Panc1 (cell line): ENCODE measurements at regions not wholly inside any gene's neighbourhood (a gene's known extent, or its start where the extent isn't known, plus 50 kb on each side); places are given as distances from the start of the nearest gene placed in this dataset.

ENCODE experiments used
- ATAC-seq: fragments of 200-7000 bp; cut with Tn5 transposase; 2 replicates; pipeline ENCODE4 v1.9.1; 2020; ENCODE audit warnings: mild to moderate bottlenecking, moderate library complexity
- BruUV-seq: library from RNA; stranded (reverse); fragments of 400-500 nt; replicated peaks from 2 replicates; lab custom pipeline; 2021; lab: Mats Ljungman, UMichigan
- CTCF ChIA-PET: fragments of 300-600 bp; sonication (Branson Sonifier 250); formaldehyde crosslinking; loops from one replicate; lab custom pipeline; 2022; ENCODE audit warnings: antibody characterized with exemption; lab: Charles Lee
- POLR2A ChIA-PET: fragments of 300-600 bp; sonication (Branson Sonifier 250); formaldehyde crosslinking; loops from one replicate; lab custom pipeline; 2022; ENCODE audit warnings: antibody characterized with exemption; lab: Charles Lee
- DNase-seq: peaks from one replicate; pipeline ENCODE4 v3.0.0-alpha.2; 2010; ENCODE audit warnings: low read depth, low spot score
- H3K27ac ChIP-seq: 2 replicates; pipeline ENCODE4 v1.5.1; 2011; ENCODE audit warnings: mild to moderate bottlenecking, low read length, inconsistent platforms
- H3K27me3 ChIP-seq: fragments of 200-500 bp; sonication (Bioruptor generic); 2 replicates; pipeline ENCODE4 v1.6.0; 2014; ENCODE audit warnings: low read length, inconsistent platforms; ENCODE audit not compliant: control insufficient read depth, insufficient read depth
- H3K36me3 ChIP-seq: fragments of 200-500 bp; sonication (Bioruptor generic); 2 replicates; pipeline ENCODE4 v1.5.1; 2014; ENCODE audit warnings: inconsistent platforms, mild to moderate bottlenecking, low read length, moderate library complexity; ENCODE audit not compliant: control insufficient read depth, insufficient read depth
- H3K4me1 ChIP-seq: 2 replicates; pipeline ENCODE4 v1.5.1; 2011; ENCODE audit warnings: inconsistent platforms, mild to moderate bottlenecking, low read length, moderate library complexity; ENCODE audit not compliant: control insufficient read depth, insufficient read depth
- H3K4me3 ChIP-seq, 2 experiments: 2 replicates each; pipeline ENCODE4 v1.5.1; 2011 to 2012; ENCODE audit warnings: low read depth in 2 of 2, low read length in 2 of 2, mild to moderate bottlenecking in 2 of 2, inconsistent platforms in 1 of 2, moderate library complexity in 1 of 2
- H3K9me3 ChIP-seq: fragments of 200-500 bp; sonication (Bioruptor generic); 2 replicates; pipeline ENCODE4 v1.5.1; 2014; ENCODE audit warnings: low read depth, mild to moderate bottlenecking, inconsistent platforms, low read length, moderate library complexity; ENCODE audit not compliant: control insufficient read depth, insufficient read depth
- CTCF ChIP-seq: fragments of 450-650 bp; IDR thresholded peaks from 2 replicates; pipeline ENCODE4 v1.5.1; 2017; ENCODE audit warnings: mild to moderate bottlenecking
- POLR2AphosphoS5 ChIP-seq: IDR thresholded peaks from 2 replicates; pipeline ENCODE4 v1.6.1; 2012; ENCODE audit warnings: mild to moderate bottlenecking, low read depth, low read length, moderate library complexity
- REST ChIP-seq, 2 experiments: IDR thresholded peaks; 2 replicates each; pipeline ENCODE4 v1.6.1; 2011 to 2012; ENCODE audit warnings: low read depth in 2 of 2, control low read depth in 1 of 2, low read length in 1 of 2, mild to moderate bottlenecking in 1 of 2, moderate library complexity in 1 of 2; ENCODE audit not compliant: insufficient read depth in 1 of 2
- SIN3A ChIP-seq: IDR thresholded peaks from 2 replicates; pipeline ENCODE4 v1.6.1; 2012; ENCODE audit warnings: low read depth, mild to moderate bottlenecking, low read length, moderate library complexity, borderline replicate concordance; ENCODE audit not compliant: insufficient read depth
- TCF7L2 ChIP-seq: IDR thresholded peaks from 2 replicates; pipeline ENCODE4 v1.6.1; 2011; ENCODE audit warnings: mild to moderate bottlenecking, low read depth, low read length, inconsistent platforms
- in situ Hi-C: cut with HindIII; loops from 2 replicates; pipeline ENCODE4 v1.10.0; 2016; ENCODE audit warnings: low sequenced_read_pairs, low pct_unique_long_range_greater_than_20kb
- intact Hi-C: fragments of 100-400 bp; cut with micrococcal nuclease; formaldehyde crosslinking; loops from one replicate; pipeline ENCODE4 v1.10.0; 2022; ENCODE audit not compliant: unreplicated experiment

DNA sequence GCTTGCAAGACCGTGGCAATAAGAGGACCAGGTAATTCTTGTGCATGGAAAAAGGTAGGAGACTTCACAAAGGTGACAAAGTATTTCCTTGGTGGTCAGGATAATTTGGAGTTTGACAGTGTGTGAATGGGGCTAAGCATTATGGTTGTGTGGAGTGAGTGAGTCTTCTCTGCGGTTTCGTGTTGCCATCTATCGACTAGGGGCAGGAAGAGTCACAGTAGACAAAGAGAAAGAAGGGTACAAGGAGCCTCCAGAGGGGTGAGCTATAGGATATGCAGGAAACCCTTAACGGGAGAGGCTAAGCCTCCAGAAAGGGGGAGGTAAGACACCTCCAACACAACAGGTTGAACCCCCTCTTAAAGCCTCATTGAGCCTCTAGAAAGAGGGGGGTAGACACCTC is 64.0 kb upstream of the RANBP6 start:
- intact Hi-C loops (no loop called here), in situ Hi-C loops (no loop called here)
- ChIA-PET CTCF (no interaction called here), POLR2A (no interaction called here)
- Histone ChIP-seq H3K27me3 (no peaks in the 10 kb centered on the region), H3K4me1 (no peaks in the 10 kb centered on the region), H3K9me3 (no peaks in the 10 kb centered on the region), H3K36me3 (no peaks in the 10 kb centered on the region), H3K27ac (no peak overlapping the region), H3K4me3 (no peak overlapping the region)
- ATAC-seq: no peak
- BruUV-seq: no TSS peak
- DNase-seq: no peak
- TF ChIP-seq SIN3A: no peak
- TF ChIP-seq POLR2AphosphoS5: no peak
- no peak for TF ChIP-seq TCF7L2
- TF ChIP-seq REST (IDR thresholded peaks at IDR 0.05; ENCODE audit: insufficient read depth in 1 of 2, low read depth in 2 of 2, low read length in 1 of 2): no peak
- no peak for TF ChIP-seq CTCF

DNA sequence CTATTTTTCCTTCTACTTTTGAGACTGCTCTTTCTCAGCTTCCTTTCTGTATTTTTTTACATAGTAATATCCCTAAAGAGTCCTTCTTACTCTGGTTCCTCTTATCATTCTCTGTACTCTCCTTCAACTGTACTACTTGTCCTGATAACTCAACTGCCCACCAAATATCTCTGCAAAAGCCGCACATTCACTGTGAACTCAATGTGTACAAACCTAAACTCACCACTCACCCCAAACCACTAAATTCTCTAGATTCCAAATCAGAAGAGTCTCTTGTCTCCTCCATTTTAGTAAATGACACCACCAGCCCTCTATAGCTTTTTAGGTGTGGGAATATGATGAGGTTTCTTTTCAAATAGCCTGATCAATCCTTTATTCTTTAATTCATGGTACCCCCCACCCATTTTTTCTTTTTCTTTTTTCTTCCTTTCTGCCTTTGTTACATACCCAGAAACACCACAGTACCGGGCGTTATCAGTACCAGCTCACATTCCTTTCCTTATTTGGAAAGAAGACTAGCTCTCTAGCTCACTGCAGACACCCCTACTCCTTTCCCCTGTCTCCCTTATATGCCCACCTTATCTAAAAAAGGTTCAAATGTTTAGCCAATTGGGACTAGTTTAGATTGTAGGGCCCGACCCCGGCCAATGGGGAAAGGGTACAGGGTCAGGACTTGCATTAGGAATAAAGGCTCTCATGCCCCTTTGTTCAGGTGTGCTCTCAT is 63.1 kb upstream of the RANBP6 start:
- ChIA-PET CTCF (no interaction called here), POLR2A (no interaction called here)
- H3K36me3 ChIP-seq: no peaks in the 10 kb centered on the region
- H3K9me3 ChIP-seq: no peaks in the 10 kb centered on the region
- H3K27ac ChIP-seq: no peak overlapping the region
- intact Hi-C loops (no loop called here), in situ Hi-C loops (no loop called here)
- no peaks in the 10 kb centered on the region for H3K4me1 ChIP-seq
- TF ChIP-seq REST (IDR thresholded peaks at IDR 0.05; ENCODE audit: insufficient read depth in 1 of 2, low read depth in 2 of 2, low read length in 1 of 2) (no peak), TCF7L2 (no peak), CTCF (no peak), POLR2AphosphoS5 (no peak), SIN3A (no peak)
- DNase-seq: no peak
- no peak overlapping the region for H3K4me3 ChIP-seq
- ATAC-seq: no peak
- no TSS peak for BruUV-seq
- no peaks in the 10 kb centered on the region for H3K27me3 ChIP-seq
